Smooth muscle cell (in vitro differentiated cells): ENCODE measurements at regions not wholly inside any gene's neighbourhood (a gene's known extent, or its start where the extent isn't known, plus 50 kb on each side); places are given as distances from the start of the nearest gene placed in this dataset.

ENCODE experiments used
- DNase-seq: peaks from one replicate; lab custom pipeline; 2025; ENCODE audit not compliant: unreplicated experiment; lab: John Stamatoyannopoulos, UW
- H2AFZ ChIP-seq: fragments of 200-600 bp; sonication (generic); 2 replicates; pipeline ENCODE4 v1.6.0; 2016; ENCODE audit warnings: antibody characterized with exemption, low read depth, mild to moderate bottlenecking
- H3F3A ChIP-seq: fragments of 200-600 bp; sonication (generic); 2 replicates; pipeline ENCODE4 v1.6.0; 2017; ENCODE audit warnings: antibody characterized with exemption, low read depth
- H3K27ac ChIP-seq: fragments of 200-600 bp; sonication (generic); 2 replicates; pipeline ENCODE4 v1.5.1; 2016; ENCODE audit warnings: low read depth, mild to moderate bottlenecking
- H3K27me3 ChIP-seq: fragments of 200-600 bp; sonication (generic); 2 replicates; pipeline ENCODE4 v1.6.1; 2016; ENCODE audit warnings: low read depth, mild to moderate bottlenecking
- H3K36me3 ChIP-seq: fragments of 200-600 bp; sonication (generic); 2 replicates; pipeline ENCODE4 v1.5.1; 2016; ENCODE audit warnings: low read depth
- H3K4me1 ChIP-seq: fragments of 200-600 bp; sonication (generic); 2 replicates; pipeline ENCODE4 v1.5.1; 2016; ENCODE audit warnings: low read depth
- H3K4me2 ChIP-seq: fragments of 200-600 bp; sonication (generic); 2 replicates; pipeline ENCODE4 v1.6.0; 2016; ENCODE audit warnings: mild to moderate bottlenecking
- H3K4me3 ChIP-seq: fragments of 200-600 bp; sonication (generic); 2 replicates; pipeline ENCODE4 v1.5.1; 2016; ENCODE audit warnings: mild to moderate bottlenecking
- H3K79me2 ChIP-seq: fragments of 200-600 bp; sonication (generic); 2 replicates; pipeline ENCODE4 v1.6.0; 2016; ENCODE audit warnings: low read depth, mild to moderate bottlenecking
- H3K9ac ChIP-seq: fragments of 200-600 bp; sonication (generic); 2 replicates; pipeline ENCODE4 v1.6.0; 2016; ENCODE audit warnings: low read depth
- H3K9me3 ChIP-seq: fragments of 200-600 bp; sonication (generic); replicated peaks from 2 replicates; pipeline ENCODE4 v1.5.1; 2016; ENCODE audit warnings: low read depth
- H4K20me1 ChIP-seq: fragments of 200-600 bp; sonication (generic); 2 replicates; pipeline ENCODE4 v1.6.0; 2016; ENCODE audit warnings: low read depth
- CTCF ChIP-seq: fragments of 200-600 bp; sonication (generic); IDR thresholded peaks from 2 replicates; pipeline ENCODE4 v1.5.1; 2017; ENCODE audit warnings: borderline replicate concordance, mild to moderate bottlenecking, antibody characterized with exemption; ENCODE audit not compliant: insufficient read depth, poor library complexity, severe bottlenecking
- WGBS: methylation state at CpG from one replicate; pipeline ENCODE4 v1.1.7; 2016; ENCODE audit warnings: low lambda C conversion rate; 5-methylcytosine and 5-hydroxymethylcytosine counted together

DNA sequence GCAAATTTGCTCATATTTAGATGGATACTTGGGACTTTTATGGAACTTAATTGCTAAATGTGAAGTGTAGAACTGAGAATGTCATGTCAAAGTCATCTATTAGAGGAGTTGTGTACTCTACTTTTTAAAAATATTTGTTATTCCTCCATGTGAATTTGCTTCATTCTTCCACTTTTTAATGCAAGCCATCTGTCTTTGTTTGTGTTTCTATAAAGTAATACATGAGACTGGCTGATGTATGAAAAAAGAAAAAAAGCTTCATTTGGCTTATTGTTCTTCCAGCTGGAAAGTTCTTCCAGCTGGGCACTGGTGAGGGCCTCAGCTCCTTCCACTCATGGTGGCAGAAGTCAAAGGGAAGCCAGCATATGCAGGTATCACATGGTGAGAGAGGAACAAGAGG, 114.6 kb upstream of the GRID2 start:
- H3K9me3 ChIP-seq, result no peaks in the 10 kb centered on the region
- no peaks in the 10 kb centered on the region for H3K79me2 ChIP-seq
- H3K9ac ChIP-seq, result no peak overlapping the region
- H3K27me3 ChIP-seq, result no peaks in the 10 kb centered on the region
- no peak for TF ChIP-seq CTCF
- DNase-seq, result no peak
- no peaks in the 10 kb centered on the region for H3K4me1 ChIP-seq
- no peak overlapping the region for H3K4me2 ChIP-seq
- no peaks in the 10 kb centered on the region for H3F3A ChIP-seq
- no peak overlapping the region for H3K27ac ChIP-seq
- no peak overlapping the region for H3K4me3 ChIP-seq
- H2AFZ ChIP-seq, result no peak overlapping the region
- no peaks in the 10 kb centered on the region for H3K36me3 ChIP-seq
- no peaks in the 10 kb centered on the region for H4K20me1 ChIP-seq

DNA sequence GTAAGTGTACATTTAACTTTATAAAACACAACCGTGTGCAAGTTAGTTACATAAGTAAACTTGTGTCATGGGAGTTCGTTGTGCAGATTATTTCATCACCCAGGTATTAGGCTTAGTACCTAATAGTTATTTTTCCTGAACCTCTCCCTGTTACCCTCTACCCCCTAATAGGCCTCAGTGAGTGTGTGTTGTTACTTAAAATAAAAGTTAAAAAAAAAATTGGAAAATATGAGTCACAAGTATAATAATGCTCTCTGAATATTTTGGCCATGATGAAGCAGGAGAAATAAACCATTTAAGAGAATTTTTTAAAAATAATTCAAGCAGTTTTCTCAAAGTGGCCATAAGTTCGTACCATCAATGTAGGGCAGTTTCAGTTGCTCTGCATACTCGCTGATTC, 105.1 kb upstream of the GRID2 start:
- no peak overlapping the region for H3K4me3 ChIP-seq
- no peaks in the 10 kb centered on the region for H3K9me3 ChIP-seq
- WGBS, result 92% methylated on average over 4 of the region's 4 CpGs
- H3K27me3 ChIP-seq, result no peaks in the 10 kb centered on the region
- H3K36me3 ChIP-seq, result no peaks in the 10 kb centered on the region
- no peak for DNase-seq
- no peaks in the 10 kb centered on the region for H3K79me2 ChIP-seq
- no peak overlapping the region for H3K27ac ChIP-seq
- H4K20me1 ChIP-seq, result no peaks in the 10 kb centered on the region
- no peaks in the 10 kb centered on the region for H3F3A ChIP-seq
- H3K4me2 ChIP-seq, result no peak overlapping the region
- H2AFZ ChIP-seq, result no peak overlapping the region
- no peak overlapping the region for H3K9ac ChIP-seq
- no peaks in the 10 kb centered on the region for H3K4me1 ChIP-seq
- TF ChIP-seq CTCF, result no peak

- H3K4me2 ChIP-seq, result no peak overlapping the region
Observed at GRCh38 chr4:92199135-92199534, 104.6 kb upstream of the GRID2 start.

More at GRCh38 chr4:92199135-92199534, 104.6 kb upstream of the GRID2 start:
- no peak overlapping the region for H3K9ac ChIP-seq
- H3K79me2 ChIP-seq, result no peaks in the 10 kb centered on the region
- H3K4me1 ChIP-seq, result no peaks in the 10 kb centered on the region
- H2AFZ ChIP-seq, result no peak overlapping the region
- WGBS, result 92% methylated on average over 2 of the region's 2 CpGs
- no peaks in the 10 kb centered on the region for H3K9me3 ChIP-seq
- no peaks in the 10 kb centered on the region for H4K20me1 ChIP-seq
- H3K36me3 ChIP-seq, result no peaks in the 10 kb centered on the region
- no peak overlapping the region for H3K4me3 ChIP-seq
- H3K27me3 ChIP-seq, result no peaks in the 10 kb centered on the region
- TF ChIP-seq CTCF, result no peak
- no peaks in the 10 kb centered on the region for H3F3A ChIP-seq
- DNase-seq, result no peak
- H3K27ac ChIP-seq, result no peak overlapping the region
